ENCODE measurements at regions not wholly inside any gene's neighbourhood (a gene's known extent, or its start where the extent isn't known, plus 50 kb on each side); places are given as distances from the start of the nearest gene placed in this dataset.

DNA sequence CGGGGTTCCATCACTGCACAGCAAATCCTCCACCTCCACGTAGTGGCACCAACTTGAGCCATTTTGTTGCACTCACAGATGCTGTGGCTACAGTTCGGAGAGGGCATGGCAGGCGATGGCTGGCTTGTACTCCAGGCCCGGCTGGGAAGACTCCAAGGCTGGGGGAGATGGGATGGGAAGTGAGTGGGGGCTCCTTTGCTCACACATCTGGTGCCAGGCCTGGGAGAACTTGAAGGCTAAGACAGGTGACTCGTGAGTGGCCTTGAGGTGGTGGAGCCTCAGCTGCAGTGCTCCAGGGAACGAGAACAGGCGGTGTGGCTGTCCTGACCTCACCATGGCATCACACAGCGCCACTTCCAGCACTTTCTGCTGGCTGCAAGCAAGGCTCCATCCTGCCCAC is 87.9 kb downstream of the PLXNA1 start:
- intact Hi-C loops (cut with DNase I), result no loop called here
- H3K27me3 ChIP-seq, result no peaks in the 10 kb centered on the region

DNA sequence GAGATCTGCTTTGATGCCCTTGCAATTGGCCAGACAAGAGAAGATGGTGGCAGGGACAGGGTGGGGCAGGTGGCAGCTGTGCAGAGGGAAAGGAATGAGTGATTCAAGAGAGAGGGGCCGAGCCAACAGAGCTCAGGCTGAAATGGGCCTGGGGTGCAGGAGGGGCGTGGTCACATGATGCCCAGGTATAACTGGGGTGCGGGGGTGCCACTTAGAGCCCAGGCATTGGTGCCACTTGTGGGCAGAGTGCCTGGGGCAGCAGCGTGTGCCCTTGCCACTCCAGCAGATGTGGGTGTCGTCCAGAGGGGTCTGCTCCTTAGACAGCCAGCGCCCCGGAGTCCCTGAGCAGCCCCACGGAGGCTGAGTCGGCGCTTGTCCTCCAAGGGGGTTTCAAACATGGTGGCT is 88.7 kb downstream of the PLXNA1 start:
- 87 to 96% (median 91%) methylated on average over 10 of the region's 10 CpGs for WGBS, 3 donors
- Histone ChIP-seq H3K4me3 (no peak overlapping the region), H3K27me3 (no peaks in the 10 kb centered on the region), H3K27ac (no peak overlapping the region), H3K9me3 (no peaks in the 10 kb centered on the region), H3K36me3 (no peaks in the 10 kb centered on the region), H3K4me1 (ENCODE audit: insufficient read depth) (no peaks in the 10 kb centered on the region)
- no peak for DNase-seq
- intact Hi-C loops (cut with DNase I), result no loop called here
- TF ChIP-seq EP300 (IDR thresholded peaks at IDR 0.05), result no peak

More for the DNA sequence above, 87.9 kb downstream of the PLXNA1 start:
- Histone ChIP-seq H3K4me1 (ENCODE audit: insufficient read depth) (no peaks in the 10 kb centered on the region), H3K36me3 (no peaks in the 10 kb centered on the region), H3K27ac (no peak overlapping the region), H3K9me3 (no peaks in the 10 kb centered on the region), H3K4me3 (no peak overlapping the region)
- peak in 1 of 5 donors; percentile 21 for DNase-seq
- TF ChIP-seq POLR2A (IDR thresholded peaks at IDR 0.05) (no peak), EP300 (IDR thresholded peaks at IDR 0.05) (no peak)
- TF ChIP-seq, protein P1, sequence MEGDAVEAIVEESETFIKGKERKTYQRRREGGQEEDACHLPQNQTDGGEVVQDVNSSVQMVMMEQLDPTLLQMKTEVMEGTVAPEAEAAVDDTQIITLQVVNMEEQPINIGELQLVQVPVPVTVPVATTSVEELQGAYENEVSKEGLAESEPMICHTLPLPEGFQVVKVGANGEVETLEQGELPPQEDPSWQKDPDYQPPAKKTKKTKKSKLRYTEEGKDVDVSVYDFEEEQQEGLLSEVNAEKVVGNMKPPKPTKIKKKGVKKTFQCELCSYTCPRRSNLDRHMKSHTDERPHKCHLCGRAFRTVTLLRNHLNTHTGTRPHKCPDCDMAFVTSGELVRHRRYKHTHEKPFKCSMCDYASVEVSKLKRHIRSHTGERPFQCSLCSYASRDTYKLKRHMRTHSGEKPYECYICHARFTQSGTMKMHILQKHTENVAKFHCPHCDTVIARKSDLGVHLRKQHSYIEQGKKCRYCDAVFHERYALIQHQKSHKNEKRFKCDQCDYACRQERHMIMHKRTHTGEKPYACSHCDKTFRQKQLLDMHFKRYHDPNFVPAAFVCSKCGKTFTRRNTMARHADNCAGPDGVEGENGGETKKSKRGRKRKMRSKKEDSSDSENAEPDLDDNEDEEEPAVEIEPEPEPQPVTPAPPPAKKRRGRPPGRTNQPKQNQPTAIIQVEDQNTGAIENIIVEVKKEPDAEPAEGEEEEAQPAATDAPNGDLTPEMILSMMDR (IDR thresholded peaks at IDR 0.05), result no peak
- WGBS, 3 donors, result 68 to 75% (median 74%) methylated on average over 9 of the region's 9 CpGs

DNA sequence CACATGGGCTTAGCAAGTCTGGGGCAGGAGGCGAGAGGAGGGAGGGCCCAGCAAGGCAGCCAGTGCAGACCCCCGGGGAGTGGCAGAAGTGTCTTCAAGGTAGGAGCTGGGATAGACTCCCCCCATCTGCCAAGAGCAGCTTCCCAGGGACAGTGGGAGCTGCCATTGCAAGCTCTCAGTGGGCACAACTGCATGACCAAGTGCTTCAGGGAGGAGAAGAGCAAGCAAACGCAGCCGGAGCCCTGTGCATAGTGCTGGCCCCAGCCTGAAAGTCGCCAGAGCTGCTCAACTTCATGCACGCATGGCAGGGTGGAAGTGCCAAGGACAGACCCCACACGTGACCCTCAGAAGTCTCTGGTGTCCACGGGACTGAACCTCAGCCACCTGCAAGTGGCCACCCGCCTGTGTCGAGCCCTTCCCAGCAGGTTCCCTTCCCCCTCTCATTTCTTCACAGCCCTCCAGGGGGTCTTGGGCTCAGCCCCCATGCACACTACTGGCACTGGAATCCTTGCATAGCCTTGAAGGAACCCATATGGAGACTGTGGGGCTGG is 89.4 kb downstream of the PLXNA1 start:
- H3K9me3 ChIP-seq, result no peaks in the 10 kb centered on the region
- H3K27me3 ChIP-seq, result no peaks in the 10 kb centered on the region
- H3K36me3 ChIP-seq, result no peaks in the 10 kb centered on the region
- TF ChIP-seq EP300 (IDR thresholded peaks at IDR 0.05), result no peak
- intact Hi-C loops (cut with DNase I), result no loop called here
- no peaks in the 10 kb centered on the region for H3K4me1 ChIP-seq (ENCODE audit: insufficient read depth)
- no peak overlapping the region for H3K27ac ChIP-seq
- DNase-seq, result peak in 1 of 5 donors; percentile 17
- 77 to 91% (median 81%) methylated on average over 9 to 10 of the region's 10 CpGs for WGBS, 3 donors
- no peak overlapping the region for H3K4me3 ChIP-seq

DNA sequence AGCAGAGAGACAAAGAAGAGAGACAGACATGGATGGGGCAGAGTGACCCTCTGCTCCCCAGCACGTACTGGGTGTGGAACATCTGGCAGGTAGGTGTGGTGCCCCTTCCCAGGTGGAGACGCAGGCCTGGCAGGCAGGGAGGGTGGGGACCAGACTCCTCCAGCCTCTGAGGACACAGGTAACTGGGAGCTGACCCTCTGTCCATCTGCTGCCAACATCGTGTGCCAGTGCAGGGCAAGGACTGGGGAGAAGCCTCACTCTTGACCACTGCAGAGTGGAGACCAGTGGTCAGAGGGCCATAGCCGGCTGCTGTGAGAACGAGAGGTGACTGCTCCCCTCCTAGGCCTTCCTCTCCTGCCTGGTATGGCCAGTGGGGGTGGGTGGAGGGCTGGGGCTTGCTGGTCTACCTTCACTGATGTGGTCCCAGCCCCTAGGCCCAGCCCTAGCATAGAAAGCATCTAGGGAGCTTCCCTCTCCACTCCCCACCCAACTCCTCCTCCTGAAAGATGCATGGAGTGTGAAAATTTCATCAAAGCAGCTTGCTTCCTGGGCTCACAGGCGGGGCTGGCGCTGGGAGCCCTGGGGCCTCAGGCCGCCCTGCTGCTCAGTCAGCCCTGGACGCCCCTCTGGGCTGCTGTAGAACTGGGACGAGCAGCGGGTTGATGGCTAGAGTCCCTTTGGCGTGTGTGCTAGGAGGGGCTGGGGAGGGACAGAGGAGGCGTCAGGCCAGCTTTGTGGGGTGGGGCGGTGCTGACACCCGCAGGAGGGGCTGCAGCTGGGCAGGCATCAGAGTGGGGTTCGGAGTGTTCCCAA is 90.3 kb downstream of the PLXNA1 start:
- no peaks in the 10 kb centered on the region for H3K36me3 ChIP-seq
- no peaks in the 10 kb centered on the region for H3K9me3 ChIP-seq
- WGBS, 3 donors, result 72 to 75% (median 73%) methylated on average over 15 to 16 of the region's 16 CpGs
- no peak overlapping the region for H3K4me3 ChIP-seq
- no peaks in the 10 kb centered on the region for H3K27me3 ChIP-seq
- intact Hi-C loops (cut with DNase I), result no loop called here
- DNase-seq, result peak in 1 of 5 donors; percentile 15
- H3K27ac ChIP-seq, result no peak overlapping the region
- H3K4me1 ChIP-seq (ENCODE audit: insufficient read depth), result no peaks in the 10 kb centered on the region
- TF ChIP-seq EP300 (IDR thresholded peaks at IDR 0.05), result no peak
- no peak for TF ChIP-seq POLR2A (IDR thresholded peaks at IDR 0.05)
- TF ChIP-seq, protein P1 (IDR thresholded peaks at IDR 0.05), result no peak

DNA sequence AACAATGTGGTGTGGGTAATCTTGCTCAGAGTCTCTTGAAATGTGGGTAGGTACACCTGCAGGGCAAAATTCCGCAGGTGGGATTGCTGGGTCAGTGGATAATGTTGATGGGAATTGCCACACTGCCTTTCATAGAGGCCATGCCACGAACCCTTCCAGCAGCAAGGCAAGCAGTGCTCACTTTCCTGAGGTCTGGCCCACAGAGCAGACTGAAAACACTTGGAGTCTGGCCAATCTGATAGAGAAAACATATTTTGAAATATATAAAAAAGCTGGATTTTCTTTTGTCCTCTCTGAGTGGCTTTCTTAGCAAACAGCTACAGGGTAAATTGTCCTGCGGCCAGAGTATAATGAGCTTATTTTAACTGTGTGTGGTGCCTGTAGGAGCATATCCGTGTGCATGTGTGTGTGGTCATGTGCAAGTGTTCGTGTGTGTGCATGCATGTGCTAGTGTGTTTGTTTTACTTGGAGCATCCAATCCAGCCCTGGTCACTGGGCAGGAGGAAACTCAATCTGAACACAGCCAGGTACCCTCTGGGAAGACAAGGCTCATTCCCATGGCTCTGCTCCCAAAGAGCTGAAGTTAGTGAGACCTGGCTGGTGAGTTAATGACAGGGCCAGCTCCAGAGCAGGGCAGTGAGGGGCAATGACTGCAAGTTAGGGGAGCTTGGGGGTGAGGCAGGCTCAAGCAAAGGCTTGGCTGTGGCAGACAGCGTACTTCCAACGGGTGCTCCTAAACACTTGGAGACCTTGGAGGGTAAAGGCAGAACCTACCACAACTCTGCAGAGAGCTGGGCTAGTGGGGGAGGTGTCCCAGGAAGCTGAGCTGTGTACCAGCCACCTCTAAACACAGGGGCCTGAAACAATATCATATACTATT is 91.3 kb downstream of the PLXNA1 start:
- Histone ChIP-seq H3K27ac (no peak overlapping the region), H3K4me3 (no peak overlapping the region), H3K9me3 (no peaks in the 10 kb centered on the region), H3K4me1 (ENCODE audit: insufficient read depth) (no peaks in the 10 kb centered on the region), H3K27me3 (no peaks in the 10 kb centered on the region), H3K36me3 (no peaks in the 10 kb centered on the region)
- TF ChIP-seq EP300 (IDR thresholded peaks at IDR 0.05), result no peak
- TF ChIP-seq, protein P1 (IDR thresholded peaks at IDR 0.05), result no peak
- no peak for TF ChIP-seq POLR2A (IDR thresholded peaks at IDR 0.05)
- intact Hi-C loops (cut with DNase I), result no loop called here
- 66 to 77% (median 74%) methylated on average over 7 of the region's 7 CpGs for WGBS, 3 donors
- no peak for DNase-seq

Data from ovary (tissue), 7 donors.